ENCODE measurements at regions not wholly inside any gene's neighbourhood (a gene's known extent, or its start where the extent isn't known, plus 50 kb on each side); places are given as distances from the start of the nearest gene placed in this dataset.
"Not testable (repeated sequence)": the region's sequence is repeated elsewhere in the genome, so short reads cannot be mapped to it uniquely, and the experiment has no call there.

- DNase-seq (ENCODE audit: low spot score): no peak
- no peak for TF ChIP-seq CTCF (IDR thresholded peaks at IDR 0.05; ENCODE audit: borderline replicate concordance, control extremely low read depth, extremely low read depth, insufficient read depth, missing control alignments)
- in situ Hi-C loops (cut with MboI; ENCODE audit: low sequenced_read_pairs, unreplicated experiment): no loop called here
Measured at GRCh38 chr2:111618226-111618977, 265.6 kb downstream of the ANAPC1 start.

GRCh38 chr2:111618978-111619902 is 264.8 kb downstream of the ANAPC1 start:
- DNase-seq (ENCODE audit: low spot score): no peak
- TF ChIP-seq CTCF (IDR thresholded peaks at IDR 0.05; ENCODE audit: borderline replicate concordance, control extremely low read depth, extremely low read depth, insufficient read depth, missing control alignments): no peak
- in situ Hi-C loops (cut with MboI; ENCODE audit: low sequenced_read_pairs, unreplicated experiment): no loop called here

- no peak for TF ChIP-seq CTCF (IDR thresholded peaks at IDR 0.05; ENCODE audit: borderline replicate concordance, control extremely low read depth, extremely low read depth, insufficient read depth, missing control alignments)
- in situ Hi-C loops (cut with MboI; ENCODE audit: low sequenced_read_pairs, unreplicated experiment): no loop called here
- DNase-seq (ENCODE audit: low spot score): no peak
Measured at GRCh38 chr2:111620281-111620680, 263.7 kb downstream of the ANAPC1 start.

GRCh38 chr2:111622859-111623258 is 261.1 kb downstream of the ANAPC1 start:
- no peak for DNase-seq (ENCODE audit: low spot score)
- in situ Hi-C loops (cut with MboI; ENCODE audit: low sequenced_read_pairs, unreplicated experiment): no loop called here
- no peak for TF ChIP-seq CTCF (IDR thresholded peaks at IDR 0.05; ENCODE audit: borderline replicate concordance, control extremely low read depth, extremely low read depth, insufficient read depth, missing control alignments)

- DNase-seq (ENCODE audit: low spot score): no peak
- in situ Hi-C loops (cut with MboI; ENCODE audit: low sequenced_read_pairs, unreplicated experiment): no loop called here
- TF ChIP-seq CTCF (IDR thresholded peaks at IDR 0.05; ENCODE audit: borderline replicate concordance, control extremely low read depth, extremely low read depth, insufficient read depth, missing control alignments): no peak
Measured at GRCh38 chr2:111623380-111623779, 260.6 kb downstream of the ANAPC1 start.

- in situ Hi-C loops (cut with MboI; ENCODE audit: low sequenced_read_pairs, unreplicated experiment): no loop called here
- no peak for TF ChIP-seq CTCF (IDR thresholded peaks at IDR 0.05; ENCODE audit: borderline replicate concordance, control extremely low read depth, extremely low read depth, insufficient read depth, missing control alignments)
Measured at GRCh38 chr2:111624411-111625156, 259.4 kb downstream of the ANAPC1 start.

GRCh38 chr2:111625157-111625537 is 258.8 kb downstream of the ANAPC1 start:
- in situ Hi-C loops (cut with MboI; ENCODE audit: low sequenced_read_pairs, unreplicated experiment); DNase-seq (ENCODE audit: low spot score): not testable (repeated sequence)

More at GRCh38 chr2:111624411-111625156, 259.4 kb downstream of the ANAPC1 start:
- no peak for DNase-seq (ENCODE audit: low spot score)
